Body of pancreas (tissue), 4 donors: ENCODE measurements at regions not wholly inside any gene's neighbourhood (a gene's known extent, or its start where the extent isn't known, plus 50 kb on each side); places are given as distances from the start of the nearest gene placed in this dataset.

Source experiments
- CTCF ChIP-seq, 7 experiments: fragments of 450-650 bp in 4 of 7; fragments of 200-600 bp in 3 of 7; sonication (generic) in 3 of 7; IDR thresholded peaks; one replicate each; pipeline ENCODE4 v1.5.1; 2016 to 2019; ENCODE audit warnings: antibody characterized with exemption in 7 of 7
- POLR2A ChIP-seq, 3 donors: fragments of 450-650 bp; IDR thresholded peaks; one replicate each; pipeline ENCODE4 v1.6.1; 2016; ENCODE audit warnings: antibody characterized with exemption in 3 of 3, mild to moderate bottlenecking in 2 of 3

GRCh38 chr3:112757197-112757596 is 89.5 kb downstream of the CD200R1L start:
- TF ChIP-seq CTCF (IDR thresholded peaks at IDR 0.05) (no peak), POLR2A (IDR thresholded peaks at IDR 0.05) (no peak)
